Heart left ventricle (tissue), 16 donors: ENCODE measurements at regions not wholly inside any gene's neighbourhood (a gene's known extent, or its start where the extent isn't known, plus 50 kb on each side); places are given as distances from the start of the nearest gene placed in this dataset.

Source experiments
- ATAC-seq, 4 donors: fragments of 200-7000 bp; cut with Tn5 transposase; one replicate each; pipeline ENCODE4 v1.9.1; 2020 to 2022; ENCODE audit warnings: moderate library complexity in 4 of 4, mild to moderate bottlenecking in 3 of 4, moderate number of reproducible peaks in 1 of 4
- DNase-seq, 5 donors: peaks; one replicate each; pipeline ENCODE4 v3.0.0-alpha.2; 2020
- H3K27ac ChIP-seq, 12 donors: fragments of 200-600 bp; sonication (generic) in 4 of 12; one replicate each; pipeline versions ENCODE4 v1.5.0 to v1.8.0; 2016 to 2022; ENCODE audit warnings: mild to moderate bottlenecking in 2 of 12
- H3K27me3 ChIP-seq, 9 donors: fragments of 200-600 bp; sonication (generic) in 2 of 9; one replicate each; pipeline versions ENCODE4 v1.5.1 to v1.8.0; 2016 to 2022; ENCODE audit warnings: mild to moderate bottlenecking in 3 of 9
- H3K36me3 ChIP-seq, 9 donors: fragments of 200-600 bp; sonication (generic) in 2 of 9; one replicate each; pipeline versions ENCODE4 v1.5.0 to v1.8.0; 2018 to 2022; ENCODE audit warnings: mild to moderate bottlenecking in 2 of 9
- H3K4me1 ChIP-seq, 12 donors: fragments of 200-600 bp; sonication (generic) in 4 of 12; one replicate each; pipeline versions ENCODE4 v1.5.0 to v1.8.0; 2016 to 2022; ENCODE audit warnings: mild to moderate bottlenecking in 3 of 12
- H3K4me3 ChIP-seq, 12 donors: fragments of 200-600 bp; sonication (generic) in 4 of 12; one replicate each; pipeline versions ENCODE4 v1.5.0 to v1.8.0; 2017 to 2022; ENCODE audit warnings: mild to moderate bottlenecking in 9 of 12, moderate library complexity in 4 of 12
- H3K9me3 ChIP-seq, 12 donors: fragments of 200-600 bp; sonication (generic) in 4 of 12; one replicate each; pipeline versions ENCODE4 v1.5.0 to v1.8.0; 2016 to 2022; ENCODE audit warnings: mild to moderate bottlenecking in 1 of 12
- CTCF ChIP-seq, 12 donors: fragments of 200-600 bp; sonication (generic) in 4 of 12; IDR thresholded peaks; one replicate each; pipeline versions ENCODE4 v1.5.0 to v1.8.0; 2018 to 2022; ENCODE audit warnings: antibody characterized with exemption in 12 of 12, mild to moderate bottlenecking in 5 of 12
- POLR2A ChIP-seq, 2 donors: fragments of 450-650 bp; IDR thresholded peaks; one replicate each; pipeline ENCODE4 v1.6.1; 2017; ENCODE audit warnings: antibody characterized with exemption in 2 of 2, mild to moderate bottlenecking in 2 of 2, moderate library complexity in 2 of 2
- WGBS, 4 donors: extraction: QIAGEN DNeasy Blood & Tissue Kit in 2 of 4; methylation state at CpG; one replicate each; pipeline versions ENCODE4 v1.1.5 to v1.1.7; 2013 to 2018; 5-methylcytosine and 5-hydroxymethylcytosine counted together
- intact Hi-C, 10 donors: fragments of 100-400 bp; cut with DNase I; formaldehyde crosslinking; loops; one replicate each; pipeline versions ENCODE4 v1.11.1 to v1.14.2; 2022
- donor health status: ischemic (EF 13 %, LVEDD 7.1; RV severe dilation, severe dysfunction).
- donor health status: healthy with polysubstance abuse.
- donor health status: DM: no; HTN: yes; CAD: no.
- donor health status: DM: no; HTN: no; CAD: no.
- donor health status: ischemic (EF 25% LVEDD 6.9; RV normal size, moderate dysfunction).
- donor health status: ischemic (EF 25% LVEDD 5.7; RV mildly dilated, moderate dysfunction).
- donor health status: healthy.
- donor health status: DM: yes; HTN: yes; CAD: no.
- donor health status: ischemic (EF 35%, LVEDD 5.7; RV mildly dilated, moderate dysfunction).
- donor health status: nonischemic (EF 11% LVEDD 7.7; RV severe dilation, severe dysfunction).
- donor health status: DM: yes; HTN: yes; CAD: no.
- donor health status: PGD.
- donor health status: ischemic (EF 29% LVEDD 5.4; RV normal size, mild dysfunction).
- donor health status: nonischemic (EF 23%, LVEDD 6.1; RV moderate dilation, normal function).

DNA sequence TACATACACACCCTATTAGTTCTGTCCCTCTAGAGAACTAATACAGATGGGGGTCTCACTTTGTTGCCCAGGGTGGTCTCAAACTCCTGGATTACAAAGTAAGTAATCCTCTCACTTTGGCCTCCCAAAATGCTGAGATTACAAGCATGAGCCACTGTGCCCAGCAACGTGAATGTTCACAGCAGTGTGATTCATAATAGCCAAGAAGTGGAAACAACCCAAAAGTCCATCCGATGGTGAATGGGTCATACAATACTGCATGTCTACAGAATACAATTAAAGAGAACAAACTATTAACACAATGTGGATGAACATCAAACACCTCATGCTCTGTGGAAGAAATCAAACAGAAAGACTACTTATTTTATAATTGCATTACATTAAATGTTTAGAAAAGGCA, 57.3 kb upstream of the SYNE2 start:
- ATAC-seq, result no peak
- Histone ChIP-seq H3K36me3 (no peaks in the 10 kb centered on the region), H3K27ac (no peak overlapping the region), H3K4me3 (no peak overlapping the region), H3K27me3 (no peaks in the 10 kb centered on the region), H3K9me3 (no peaks in the 10 kb centered on the region), H3K4me1 (peaks cover 0 to 9% (median 0%) of the 10 kb centered on the region in 12 donors)
- WGBS, 4 donors, result 76 to 88% (median 86%) methylated on average over 2 of the region's 2 CpGs
- TF ChIP-seq CTCF (IDR thresholded peaks at IDR 0.05), result no peak
- no peak for TF ChIP-seq POLR2A (IDR thresholded peaks at IDR 0.05)
- DNase-seq, result no peak
- intact Hi-C loops, result loop anchor here in 7 of 10 donors (5.0 to 10.0 kb wide), 6 partner anchors 197 to 509 kb away; partner anchors contain the start of gene ESR2 (in 1 of the 7)

- WGBS, 4 donors, result 58 to 76% (median 63%) methylated on average over 2 of the region's 2 CpGs
- no peaks in the 10 kb centered on the region for H3K36me3 ChIP-seq
- intact Hi-C loops, result loop anchor here in 4 of 10 donors (5.0 to 10.0 kb wide), 5 partner anchors 195 to 502 kb away; partner anchors contain the start of gene ESR2 (in 2 of the 4)
- no peak for ATAC-seq
- peak overlapping the region in 9 of 12 donors; percentile 11 to 44 (median 23) for H3K4me3 ChIP-seq
- H3K9me3 ChIP-seq, result no peaks in the 10 kb centered on the region
- TF ChIP-seq POLR2A (IDR thresholded peaks at IDR 0.05) (no peak), CTCF (IDR thresholded peaks at IDR 0.05) (no peak)
- H3K27ac ChIP-seq, result no peak overlapping the region
- H3K27me3 ChIP-seq, result no peaks in the 10 kb centered on the region
- peaks cover 0 to 9% (median 0%) of the 10 kb centered on the region in 12 donors for H3K4me1 ChIP-seq
- DNase-seq, result no peak
These were observed 52.7 kb upstream of the SYNE2 start for GRCh38 chr14:63800083-63800482.

- Histone ChIP-seq H3K27me3 (no peaks in the 10 kb centered on the region), H3K36me3 (no peaks in the 10 kb centered on the region), H3K4me1 (peaks cover 0 to 9% (median 0%) of the 10 kb centered on the region in 12 donors), H3K9me3 (no peaks in the 10 kb centered on the region), H3K27ac (no peak overlapping the region), H3K4me3 (no peak overlapping the region)
- WGBS, 4 donors, result 79 to 83% (median 82%) methylated on average over 3 of the region's 3 CpGs
- intact Hi-C loops, result loop anchor here in 4 of 10 donors (5.0 to 10.0 kb wide), 5 partner anchors 194 to 501 kb away; partner anchors contain the start of gene ESR2 (in 2 of the 4)
- TF ChIP-seq POLR2A (IDR thresholded peaks at IDR 0.05) (no peak), CTCF (IDR thresholded peaks at IDR 0.05) (no peak)
- DNase-seq, result no peak
- no peak for ATAC-seq
These were observed 52.0 kb upstream of the SYNE2 start for GRCh38 chr14:63800651-63801375.
